A549 (cell line): ENCODE measurements at regions not wholly inside any gene's neighbourhood (a gene's known extent, or its start where the extent isn't known, plus 50 kb on each side); places are given as distances from the start of the nearest gene placed in this dataset.
"Not testable (repeated sequence)": the region's sequence is repeated elsewhere in the genome, so short reads cannot be mapped to it uniquely, and the experiment has no call there.

Source experiments
- BHLHE40 ChIP-seq: IDR thresholded peaks from 2 replicates; pipeline ENCODE4 v1.6.1; 2012; ENCODE audit warnings: low read depth, low read length, inconsistent platforms
- EHMT2 ChIP-seq: fragments of 200-600 bp; sonication (generic); IDR thresholded peaks from 2 replicates; pipeline ENCODE4 v1.6.1; 2016; ENCODE audit warnings: antibody characterized with exemption, low read depth, mild to moderate bottlenecking, moderate library complexity
- EP300 ChIP-seq, 2 experiments: fragments of >200 bp; sonication (Bioruptor Twin); formaldehyde crosslinking; IDR thresholded peaks; 2 replicates in 1 of 2; 3 replicates in 1 of 2; pipeline ENCODE4 v1.6.1; 2016 to 2017
- NFE2L2 ChIP-seq: fragments of 150-350 bp; conservative IDR thresholded peaks from 2 replicates; pipeline ENCODE4 v1.6.1; 2014; ENCODE audit warnings: low read length
- POLR2A ChIP-seq: IDR thresholded peaks from 2 replicates; pipeline ENCODE4 v1.6.1; 2012; ENCODE audit warnings: mild to moderate bottlenecking, low read length
- RCOR1 ChIP-seq: fragments of 150-350 bp; IDR thresholded peaks from 2 replicates; pipeline ENCODE4 v1.6.1; 2014; ENCODE audit warnings: antibody characterized with exemption, low read length, low read depth
- ZC3H11A ChIP-seq: fragments of 450-650 bp; IDR thresholded peaks from 2 replicates; pipeline ENCODE4 v1.6.1; 2014; ENCODE audit warnings: antibody characterized with exemption, mild to moderate bottlenecking
- ZSCAN20 ChIP-seq: fragments of 250-450 bp; sonication (Bioruptor Pico); IDR thresholded peaks from 2 replicates; pipeline ENCODE4 v1.8.0; 2022; ENCODE audit warnings: mild to moderate bottlenecking, moderate library complexity
- TF ChIP-seq, protein P1 (sequence below): fragments of >200 bp; sonication (Bioruptor Twin); formaldehyde crosslinking; IDR thresholded peaks from 3 replicates; pipeline ENCODE4 v1.5.1; 2016
- TF ChIP-seq, protein P2 (sequence below): IDR thresholded peaks from 2 replicates; pipeline ENCODE4 v1.6.1; 2012

GRCh38 chr11:4237771-4238170, 130.4 kb downstream of the OR52B4 start:
- TF ChIP-seq ZSCAN20; EHMT2; ZC3H11A; NFE2L2; POLR2A; RCOR1; EP300 (IDR thresholded peaks at IDR 0.05); BHLHE40: not testable (repeated sequence)
- TF ChIP-seq, protein P1, sequence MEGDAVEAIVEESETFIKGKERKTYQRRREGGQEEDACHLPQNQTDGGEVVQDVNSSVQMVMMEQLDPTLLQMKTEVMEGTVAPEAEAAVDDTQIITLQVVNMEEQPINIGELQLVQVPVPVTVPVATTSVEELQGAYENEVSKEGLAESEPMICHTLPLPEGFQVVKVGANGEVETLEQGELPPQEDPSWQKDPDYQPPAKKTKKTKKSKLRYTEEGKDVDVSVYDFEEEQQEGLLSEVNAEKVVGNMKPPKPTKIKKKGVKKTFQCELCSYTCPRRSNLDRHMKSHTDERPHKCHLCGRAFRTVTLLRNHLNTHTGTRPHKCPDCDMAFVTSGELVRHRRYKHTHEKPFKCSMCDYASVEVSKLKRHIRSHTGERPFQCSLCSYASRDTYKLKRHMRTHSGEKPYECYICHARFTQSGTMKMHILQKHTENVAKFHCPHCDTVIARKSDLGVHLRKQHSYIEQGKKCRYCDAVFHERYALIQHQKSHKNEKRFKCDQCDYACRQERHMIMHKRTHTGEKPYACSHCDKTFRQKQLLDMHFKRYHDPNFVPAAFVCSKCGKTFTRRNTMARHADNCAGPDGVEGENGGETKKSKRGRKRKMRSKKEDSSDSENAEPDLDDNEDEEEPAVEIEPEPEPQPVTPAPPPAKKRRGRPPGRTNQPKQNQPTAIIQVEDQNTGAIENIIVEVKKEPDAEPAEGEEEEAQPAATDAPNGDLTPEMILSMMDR, result not testable (repeated sequence)
- TF ChIP-seq, protein P2, sequence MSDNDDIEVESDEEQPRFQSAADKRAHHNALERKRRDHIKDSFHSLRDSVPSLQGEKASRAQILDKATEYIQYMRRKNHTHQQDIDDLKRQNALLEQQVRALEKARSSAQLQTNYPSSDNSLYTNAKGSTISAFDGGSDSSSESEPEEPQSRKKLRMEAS, result not testable (repeated sequence)
